SK-N-SH (cell line): ENCODE measurements at regions not wholly inside any gene's neighbourhood (a gene's known extent, or its start where the extent isn't known, plus 50 kb on each side); places are given as distances from the start of the nearest gene placed in this dataset.

Source experiments
- CHD2 ChIP-seq: fragments of 150-350 bp; IDR thresholded peaks from 2 replicates; pipeline ENCODE4 v1.6.1; 2018; ENCODE audit warnings: low read length; ENCODE audit not compliant: partially characterized antibody
- CTCF ChIP-seq: fragments of 200-600 bp; sonication (generic); IDR thresholded peaks from 2 replicates; pipeline ENCODE4 v1.6.1; 2017; ENCODE audit warnings: antibody characterized with exemption, mild to moderate bottlenecking, moderate library complexity
- EP300 ChIP-seq, 2 experiments: IDR thresholded peaks; 2 replicates each; pipeline versions ENCODE4 v1.4.0 to v1.6.1; 2012; ENCODE audit warnings: borderline replicate concordance in 1 of 2, low read depth in 1 of 2, low read length in 1 of 2
- EZH2phosphoT487 ChIP-seq: fragments of 200-600 bp; sonication (generic); IDR thresholded peaks from 2 replicates; pipeline ENCODE4 v1.6.1; 2017; ENCODE audit warnings: low read depth, mixed run types, mild to moderate bottlenecking, antibody characterized with exemption, moderate library complexity, borderline replicate concordance
- FOSL2 ChIP-seq: IDR thresholded peaks from 2 replicates; pipeline ENCODE4 v1.4.0; 2012; ENCODE audit warnings: low read depth, mild to moderate bottlenecking, moderate library complexity, borderline replicate concordance
- GATA2 ChIP-seq: sonication (generic); formaldehyde crosslinking; IDR thresholded peaks from 2 replicates; pipeline ENCODE4 v1.5.0; 2020; ENCODE audit warnings: mild to moderate bottlenecking, missing genetic modification reagents
- POLR2AphosphoS5 ChIP-seq: IDR thresholded peaks from 2 replicates; pipeline ENCODE4 v1.6.1; 2012; ENCODE audit warnings: low read depth, low read length
- RAD21 ChIP-seq: IDR thresholded peaks from 2 replicates; pipeline ENCODE4 v1.6.1; 2012; ENCODE audit warnings: mild to moderate bottlenecking, low read length
- RFX5 ChIP-seq: IDR thresholded peaks from 2 replicates; pipeline ENCODE4 v1.6.1; 2012; ENCODE audit warnings: mild to moderate bottlenecking, improper control_type of control experiment, low read length
- RXRA ChIP-seq: IDR thresholded peaks from 2 replicates; pipeline ENCODE4 v1.4.0; 2012; ENCODE audit warnings: low read depth, mild to moderate bottlenecking, borderline replicate concordance
- USF1 ChIP-seq: IDR thresholded peaks from 2 replicates; pipeline ENCODE4 v1.4.0; 2012; ENCODE audit warnings: low read depth, borderline replicate concordance
- TF ChIP-seq, protein P1 (sequence below): IDR thresholded peaks from 2 replicates; pipeline ENCODE4 v1.4.0; 2012; ENCODE audit warnings: low read depth, borderline replicate concordance

DNA sequence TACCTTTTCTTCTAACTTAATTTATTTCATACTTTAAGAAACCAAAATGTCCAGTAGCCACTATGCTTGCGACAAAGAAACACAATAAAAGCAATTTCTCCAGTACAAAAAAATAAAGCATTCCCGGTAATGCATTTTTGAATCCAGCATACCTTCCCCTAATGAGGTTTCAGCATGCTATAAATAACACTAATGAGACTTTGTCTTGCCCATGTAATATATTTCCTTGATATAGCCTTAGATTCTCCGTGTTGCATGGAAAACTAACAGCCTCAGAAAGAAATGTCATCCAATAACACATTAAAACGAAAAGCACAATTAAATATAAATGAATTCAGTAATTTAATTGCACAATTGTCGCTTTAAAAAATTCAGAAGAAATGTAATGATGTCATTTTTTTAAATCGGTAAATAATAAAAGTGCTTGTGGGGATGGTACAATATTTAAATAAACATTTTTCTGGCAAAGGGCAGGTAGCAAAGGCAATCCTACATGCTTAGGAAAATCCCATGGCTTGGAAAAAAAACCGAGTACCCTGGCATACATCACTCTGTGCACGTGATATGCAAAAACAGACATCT, 225.2 kb upstream of the PPARGC1A start:
- TF ChIP-seq CTCF (no peak), CHD2 (no peak), RXRA (no peak), GATA2 (CRISPR knock-in tag) (no peak), EZH2phosphoT487 (no peak), RFX5 (no peak), FOSL2 (no peak), EP300 (IDR thresholded peaks at IDR 0.05; ENCODE audit: borderline replicate concordance in 1 of 2, low read depth in 1 of 2, low read length in 1 of 2) (no peak), USF1 (no peak), POLR2AphosphoS5 (no peak), RAD21 (no peak)
- TF ChIP-seq, protein P1, sequence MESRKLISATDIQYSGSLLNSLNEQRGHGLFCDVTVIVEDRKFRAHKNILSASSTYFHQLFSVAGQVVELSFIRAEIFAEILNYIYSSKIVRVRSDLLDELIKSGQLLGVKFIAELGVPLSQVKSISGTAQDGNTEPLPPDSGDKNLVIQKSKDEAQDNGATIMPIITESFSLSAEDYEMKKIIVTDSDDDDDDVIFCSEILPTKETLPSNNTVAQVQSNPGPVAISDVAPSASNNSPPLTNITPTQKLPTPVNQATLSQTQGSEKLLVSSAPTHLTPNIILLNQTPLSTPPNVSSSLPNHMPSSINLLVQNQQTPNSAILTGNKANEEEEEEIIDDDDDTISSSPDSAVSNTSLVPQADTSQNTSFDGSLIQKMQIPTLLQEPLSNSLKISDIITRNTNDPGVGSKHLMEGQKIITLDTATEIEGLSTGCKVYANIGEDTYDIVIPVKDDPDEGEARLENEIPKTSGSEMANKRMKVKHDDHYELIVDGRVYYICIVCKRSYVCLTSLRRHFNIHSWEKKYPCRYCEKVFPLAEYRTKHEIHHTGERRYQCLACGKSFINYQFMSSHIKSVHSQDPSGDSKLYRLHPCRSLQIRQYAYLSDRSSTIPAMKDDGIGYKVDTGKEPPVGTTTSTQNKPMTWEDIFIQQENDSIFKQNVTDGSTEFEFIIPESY = no peak
